Gastroesophageal sphincter (tissue), 3 donors: ENCODE measurements at regions not wholly inside any gene's neighbourhood (a gene's known extent, or its start where the extent isn't known, plus 50 kb on each side); places are given as distances from the start of the nearest gene placed in this dataset.

Experiments
- CTCF ChIP-seq, 4 experiments: fragments of 200-600 bp in 2 of 4; fragments of 450-650 bp in 2 of 4; sonication (generic) in 1 of 4; IDR thresholded peaks; one replicate each; pipeline ENCODE4 v1.5.1; 2017 to 2019; ENCODE audit warnings: antibody characterized with exemption in 4 of 4, mild to moderate bottlenecking in 2 of 4, moderate library complexity in 2 of 4
- EP300 ChIP-seq: sonication (generic); formaldehyde crosslinking; IDR thresholded peaks from one replicate; pipeline ENCODE4 v1.6.1; 2017; ENCODE audit warnings: antibody characterized with exemption, mild to moderate bottlenecking
- POLR2A ChIP-seq, 2 donors: fragments of 450-650 bp; IDR thresholded peaks; one replicate each; pipeline ENCODE4 v1.6.1; 2017; ENCODE audit warnings: antibody characterized with exemption in 2 of 2, mild to moderate bottlenecking in 2 of 2, moderate library complexity in 1 of 2

- no peak for TF ChIP-seq CTCF (IDR thresholded peaks at IDR 0.05)
- no peak for TF ChIP-seq EP300
- no peak for TF ChIP-seq POLR2A (IDR thresholded peaks at IDR 0.05)
These were observed 58.6 kb downstream of the PHETA1 start for GRCh38 chr12:111310076-111310870.
